Karpas-422 (cell line): ENCODE measurements at regions not wholly inside any gene's neighbourhood (a gene's known extent, or its start where the extent isn't known, plus 50 kb on each side); places are given as distances from the start of the nearest gene placed in this dataset.

Experiments used
- DNase-seq: peaks from one replicate; pipeline ENCODE4 v3.0.0-alpha.2; 2015
- H2AFZ ChIP-seq: fragments of 200-600 bp; sonication (generic); 2 replicates; pipeline ENCODE4 v1.6.1; 2014; ENCODE audit warnings: antibody characterized with exemption, low read length, mixed read lengths
- H3K27ac ChIP-seq: fragments of 200-600 bp; sonication (generic); 2 replicates; pipeline ENCODE4 v1.5.1; 2014; ENCODE audit warnings: mild to moderate bottlenecking, low read length, moderate library complexity
- H3K27me3 ChIP-seq: fragments of 200-600 bp; sonication (generic); 2 replicates; pipeline ENCODE4 v1.6.1; 2014; ENCODE audit warnings: low read length, mixed read lengths
- H3K36me3 ChIP-seq: fragments of 200-600 bp; sonication (generic); 2 replicates; pipeline ENCODE4 v1.6.1; 2014; ENCODE audit warnings: low read length, mixed read lengths; ENCODE audit not compliant: insufficient read depth
- H3K4me1 ChIP-seq: fragments of 200-600 bp; sonication (generic); 2 replicates; pipeline ENCODE4 v1.6.1; 2014; ENCODE audit warnings: mild to moderate bottlenecking, low read length, mixed read lengths
- H3K4me2 ChIP-seq: fragments of 200-600 bp; sonication (generic); 2 replicates; pipeline ENCODE4 v1.6.1; 2014; ENCODE audit warnings: low read length, low read depth, mild to moderate bottlenecking; ENCODE audit not compliant: poor library complexity, severe bottlenecking
- H3K4me3 ChIP-seq: fragments of 200-600 bp; sonication (generic); 2 replicates; pipeline ENCODE4 v1.5.1; 2014; ENCODE audit warnings: mild to moderate bottlenecking, antibody characterized with exemption, low read length, mixed read lengths
- H3K79me2 ChIP-seq: fragments of 200-600 bp; sonication (generic); 2 replicates; pipeline ENCODE4 v1.6.1; 2014; ENCODE audit warnings: mild to moderate bottlenecking, low read length, mixed read lengths
- H3K9ac ChIP-seq: fragments of 200-600 bp; sonication (generic); 2 replicates; pipeline ENCODE4 v1.6.0; 2014; ENCODE audit warnings: low read length
- H3K9me2 ChIP-seq: fragments of 200-600 bp; sonication (generic), shearing (Covaris generic); replicated peaks from 2 replicates; pipeline ENCODE4 v1.6.0; 2014; ENCODE audit warnings: mild to moderate bottlenecking, low read length, moderate library complexity; ENCODE audit not compliant: insufficient read depth
- H3K9me3 ChIP-seq: fragments of 300-700, 200-600 bp; sonication (generic); 2 replicates; pipeline ENCODE4 v1.6.1; 2014; ENCODE audit warnings: low read length, mixed read lengths
- H4K20me1 ChIP-seq: fragments of 200-600 bp; sonication (generic); 2 replicates; pipeline ENCODE4 v1.6.1; 2014; ENCODE audit warnings: mild to moderate bottlenecking, antibody characterized with exemption, low read length, low read depth; ENCODE audit not compliant: insufficient read depth

- H3K27ac ChIP-seq, result no peak overlapping the region
- H3K9me2 ChIP-seq, result no peaks in the 10 kb centered on the region
Observed at GRCh38 chr5:10144040-10144439, 105.6 kb downstream of the ATPSCKMT start.

DNA sequence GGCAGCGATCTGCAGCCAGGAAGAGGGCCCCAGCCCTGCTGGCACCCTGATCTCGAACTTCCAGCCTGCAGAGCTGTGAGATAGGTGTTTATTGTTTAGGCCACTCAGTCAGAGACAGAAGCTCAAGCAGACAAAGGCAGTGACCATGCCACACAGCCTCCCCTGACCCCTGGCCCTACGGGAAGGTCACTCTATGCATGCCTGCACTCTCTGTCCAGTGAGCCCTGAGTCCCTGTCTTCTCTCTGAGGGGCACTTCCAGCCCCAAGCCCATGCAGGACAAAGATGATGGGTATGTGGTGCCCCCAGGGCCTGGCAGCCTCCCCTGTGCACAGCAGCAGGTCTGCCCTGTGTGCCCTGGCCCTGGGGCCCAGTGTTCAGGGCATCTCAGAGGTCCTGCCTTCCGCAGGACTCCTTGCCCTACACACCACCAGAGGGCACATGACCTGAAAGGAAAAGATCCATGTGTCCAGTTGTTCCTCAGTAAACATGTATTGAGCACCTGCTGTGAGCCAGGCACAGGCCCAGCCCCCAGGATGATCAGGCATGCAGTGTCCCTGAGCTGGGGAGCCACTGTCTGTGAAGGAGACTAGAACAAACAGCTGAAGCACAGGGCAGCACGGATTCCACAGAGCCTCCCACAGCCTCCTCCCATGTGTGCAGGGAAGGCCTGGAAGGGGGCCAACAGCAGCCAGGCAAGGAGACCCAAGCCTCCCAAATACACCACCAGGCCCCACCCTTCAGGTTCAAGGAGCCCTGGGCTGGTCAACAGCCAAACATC, 109.3 kb downstream of the ATPSCKMT start:
- Histone ChIP-seq H4K20me1 (no peaks in the 10 kb centered on the region), H3K79me2 (no peaks in the 10 kb centered on the region), H3K9me3 (no peaks in the 10 kb centered on the region), H3K9me2 (no peaks in the 10 kb centered on the region), H2AFZ (no peak overlapping the region), H3K36me3 (no peaks in the 10 kb centered on the region), H3K4me2 (no peak overlapping the region), H3K4me1 (no peaks in the 10 kb centered on the region), H3K9ac (no peak overlapping the region), H3K27ac (no peak overlapping the region), H3K4me3 (no peak overlapping the region), H3K27me3 (no peaks in the 10 kb centered on the region)
- DNase-seq, result no peak

More at GRCh38 chr5:10144040-10144439, 105.6 kb downstream of the ATPSCKMT start:
- no peaks in the 10 kb centered on the region for H3K36me3 ChIP-seq
- no peak overlapping the region for H3K9ac ChIP-seq
- no peak for DNase-seq
- no peaks in the 10 kb centered on the region for H3K4me1 ChIP-seq
- no peak overlapping the region for H3K4me3 ChIP-seq
- H3K79me2 ChIP-seq, result no peaks in the 10 kb centered on the region
- no peak overlapping the region for H3K4me2 ChIP-seq
- H3K9me3 ChIP-seq, result no peaks in the 10 kb centered on the region
- H4K20me1 ChIP-seq, result no peaks in the 10 kb centered on the region
- H3K27me3 ChIP-seq, result no peaks in the 10 kb centered on the region
- H2AFZ ChIP-seq, result no peak overlapping the region

GRCh38 chr5:10138395-10139057, 111.2 kb downstream of the ATPSCKMT start:
- H3K9ac ChIP-seq, result no peak overlapping the region
- no peaks in the 10 kb centered on the region for H3K4me1 ChIP-seq
- H3K9me3 ChIP-seq, result no peaks in the 10 kb centered on the region
- no peaks in the 10 kb centered on the region for H4K20me1 ChIP-seq
- no peaks in the 10 kb centered on the region for H3K79me2 ChIP-seq
- no peaks in the 10 kb centered on the region for H3K27me3 ChIP-seq
- no peak overlapping the region for H3K27ac ChIP-seq
- H3K36me3 ChIP-seq, result no peaks in the 10 kb centered on the region
- H2AFZ ChIP-seq, result no peak overlapping the region
- no peak overlapping the region for H3K4me2 ChIP-seq
- DNase-seq, result no peak
- no peak overlapping the region for H3K4me3 ChIP-seq
- H3K9me2 ChIP-seq, result no peaks in the 10 kb centered on the region

DNA sequence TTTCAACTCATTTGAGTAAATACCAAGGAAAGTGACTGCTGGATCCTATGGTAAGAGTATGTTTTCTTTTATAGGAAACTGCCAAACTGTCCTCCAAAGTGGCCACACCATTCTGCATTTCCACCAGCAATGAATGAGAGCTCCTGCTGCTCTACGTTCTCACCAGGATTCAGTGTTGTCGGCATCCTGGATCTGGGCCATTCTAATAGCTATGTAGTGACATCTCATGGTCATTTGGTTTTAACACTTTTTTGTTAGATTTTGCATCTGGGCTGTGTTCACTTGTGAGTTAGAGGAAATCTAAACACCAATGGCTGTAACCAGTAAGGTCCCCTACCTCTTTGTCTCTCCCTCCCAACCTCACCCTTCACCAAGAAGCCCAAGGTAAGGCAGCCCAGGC, 115.9 kb downstream of the ATPSCKMT start:
- no peaks in the 10 kb centered on the region for H3K9me3 ChIP-seq
- H3K36me3 ChIP-seq, result no peaks in the 10 kb centered on the region
- no peaks in the 10 kb centered on the region for H3K79me2 ChIP-seq
- no peaks in the 10 kb centered on the region for H3K27me3 ChIP-seq
- no peak overlapping the region for H3K9ac ChIP-seq
- no peaks in the 10 kb centered on the region for H4K20me1 ChIP-seq
- H3K27ac ChIP-seq, result no peak overlapping the region
- no peak overlapping the region for H2AFZ ChIP-seq
- no peaks in the 10 kb centered on the region for H3K4me1 ChIP-seq
- H3K4me3 ChIP-seq, result no peak overlapping the region
- DNase-seq, result no peak
- no peaks in the 10 kb centered on the region for H3K9me2 ChIP-seq
- H3K4me2 ChIP-seq, result no peak overlapping the region

GRCh38 chr5:10130881-10131280, 118.8 kb downstream of the ATPSCKMT start:
- no peak overlapping the region for H3K27ac ChIP-seq
- H3K4me1 ChIP-seq, result no peaks in the 10 kb centered on the region
- H2AFZ ChIP-seq, result no peak overlapping the region
- H3K4me2 ChIP-seq, result no peak overlapping the region
- DNase-seq, result no peak
- no peak overlapping the region for H3K9ac ChIP-seq
- H3K9me2 ChIP-seq, result no peaks in the 10 kb centered on the region
- H3K27me3 ChIP-seq, result no peaks in the 10 kb centered on the region
- no peaks in the 10 kb centered on the region for H4K20me1 ChIP-seq
- H3K9me3 ChIP-seq, result no peaks in the 10 kb centered on the region
- H3K36me3 ChIP-seq, result no peaks in the 10 kb centered on the region
- H3K4me3 ChIP-seq, result no peak overlapping the region
- H3K79me2 ChIP-seq, result no peaks in the 10 kb centered on the region

- H4K20me1 ChIP-seq, result no peaks in the 10 kb centered on the region
- no peak for DNase-seq
- H3K9me2 ChIP-seq, result no peaks in the 10 kb centered on the region
- H3K27me3 ChIP-seq, result no peaks in the 10 kb centered on the region
- H2AFZ ChIP-seq, result no peak overlapping the region
- H3K9me3 ChIP-seq, result no peaks in the 10 kb centered on the region
- H3K79me2 ChIP-seq, result no peaks in the 10 kb centered on the region
- H3K4me1 ChIP-seq, result no peaks in the 10 kb centered on the region
- no peak overlapping the region for H3K4me3 ChIP-seq
- no peak overlapping the region for H3K27ac ChIP-seq
- no peak overlapping the region for H3K4me2 ChIP-seq
- no peak overlapping the region for H3K9ac ChIP-seq
- H3K36me3 ChIP-seq, result no peaks in the 10 kb centered on the region
Observed at GRCh38 chr5:10126900-10127299, 122.8 kb downstream of the ATPSCKMT start.

DNA sequence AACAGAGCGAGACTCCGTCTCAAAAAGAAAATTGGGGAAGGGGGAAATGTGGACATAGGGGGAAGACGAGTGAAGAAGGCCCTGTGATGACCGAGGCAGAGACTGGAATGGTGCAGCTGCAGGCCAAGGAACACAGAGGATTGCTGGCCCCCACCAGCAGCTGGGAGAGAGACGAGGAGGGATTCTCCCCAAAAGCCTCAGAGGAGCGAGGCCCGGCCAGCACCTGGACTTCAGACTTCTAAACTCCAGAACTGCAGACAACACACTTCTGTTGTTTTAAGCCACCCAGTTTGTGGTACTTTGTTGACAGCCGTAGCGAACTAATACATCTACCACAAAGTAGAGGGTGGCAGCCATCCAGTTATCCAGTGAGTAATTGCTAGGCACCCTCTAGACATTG, 124.6 kb downstream of the ATPSCKMT start:
- H2AFZ ChIP-seq, result no peak overlapping the region
- H3K4me1 ChIP-seq, result no peaks in the 10 kb centered on the region
- H3K9me3 ChIP-seq, result no peaks in the 10 kb centered on the region
- H3K4me3 ChIP-seq, result no peak overlapping the region
- H3K79me2 ChIP-seq, result no peaks in the 10 kb centered on the region
- H3K36me3 ChIP-seq, result no peaks in the 10 kb centered on the region
- no peak overlapping the region for H3K27ac ChIP-seq
- no peak overlapping the region for H3K4me2 ChIP-seq
- DNase-seq, result no peak
- H3K9ac ChIP-seq, result no peak overlapping the region
- H3K27me3 ChIP-seq, result no peaks in the 10 kb centered on the region
- H3K9me2 ChIP-seq, result no peaks in the 10 kb centered on the region
- H4K20me1 ChIP-seq, result no peaks in the 10 kb centered on the region

DNA sequence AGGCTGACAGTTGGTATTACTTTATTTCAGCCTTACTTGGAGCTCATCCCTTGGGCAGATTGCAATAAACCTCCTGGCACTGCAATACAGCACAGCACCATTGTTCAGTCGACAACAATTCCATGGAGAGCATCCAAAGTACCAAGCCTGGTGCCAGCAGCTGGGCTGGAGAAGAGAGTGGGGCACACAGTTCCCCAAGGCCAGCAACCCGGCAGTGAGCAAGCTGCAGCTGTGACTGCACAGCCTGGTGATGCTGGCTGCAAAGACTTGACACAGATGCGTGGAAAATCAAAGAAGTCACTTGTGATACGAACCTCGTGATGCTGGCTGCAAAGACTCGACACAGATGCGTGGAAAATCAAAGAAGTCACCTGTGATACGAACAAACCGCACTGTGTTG, 125.4 kb downstream of the ATPSCKMT start:
- Histone ChIP-seq H3K4me2 (no peak overlapping the region), H3K9ac (no peak overlapping the region), H4K20me1 (no peaks in the 10 kb centered on the region), H3K4me3 (no peak overlapping the region), H3K79me2 (no peaks in the 10 kb centered on the region), H3K27ac (no peak overlapping the region), H2AFZ (no peak overlapping the region), H3K36me3 (no peaks in the 10 kb centered on the region), H3K9me3 (no peaks in the 10 kb centered on the region), H3K27me3 (no peaks in the 10 kb centered on the region), H3K4me1 (no peaks in the 10 kb centered on the region), H3K9me2 (no peaks in the 10 kb centered on the region)
- no peak for DNase-seq
